Stimulated activated CD4-positive, alpha-beta T cell treated with anti-CD3 and anti-CD28 coated beads, Interleukin-4, amount 100 ng/mL, for 48 hours (primary cell): ENCODE measurements at regions not wholly inside any gene's neighbourhood (a gene's known extent, or its start where the extent isn't known, plus 50 kb on each side); places are given as distances from the start of the nearest gene placed in this dataset.

Experiments
- DNase-seq, 2 donors: peaks; one replicate each; pipeline ENCODE4 v3.0.0-alpha.2; 2020; ENCODE audit warnings: low read depth in 2 of 2

DNA sequence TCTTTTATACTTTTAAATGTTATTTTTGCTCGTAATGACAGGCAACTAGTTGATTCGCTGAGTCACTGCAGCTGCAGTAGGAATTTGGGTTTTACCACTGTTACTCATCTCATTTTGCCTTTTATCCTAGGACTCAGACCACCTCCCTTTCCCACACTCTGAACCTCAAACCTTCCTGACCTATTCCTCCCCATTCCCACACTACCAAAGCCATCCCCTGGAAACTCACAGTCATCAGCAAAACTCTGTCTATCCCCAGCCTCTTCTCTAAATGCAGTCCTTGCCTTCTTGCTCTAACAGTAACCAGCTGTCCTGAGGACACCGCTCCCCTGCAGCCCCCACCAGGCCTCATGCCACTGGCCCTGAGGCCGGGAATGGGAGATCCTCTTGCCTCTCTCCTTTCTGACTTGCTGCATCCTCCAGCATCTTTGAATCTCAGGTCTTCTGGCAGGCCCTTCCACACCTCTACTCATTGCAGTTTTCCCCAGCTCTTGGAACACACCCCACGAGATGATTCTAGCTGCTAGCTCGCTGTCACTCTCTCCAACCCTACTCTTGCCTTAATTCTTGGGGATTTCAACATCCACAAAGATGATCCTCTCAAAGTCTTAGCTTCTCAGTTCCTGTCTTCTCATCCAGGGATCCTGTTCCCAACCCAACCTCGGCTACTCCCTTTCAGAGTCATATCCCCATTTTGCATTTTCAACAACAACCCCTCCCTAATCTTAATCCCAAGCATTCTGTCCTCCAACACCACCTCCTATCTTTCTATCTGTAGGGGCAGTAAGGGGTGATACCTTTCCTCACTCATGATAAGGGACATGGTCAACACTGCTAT lies 55.9 kb upstream of the C3orf80 start:
- DNase-seq: no peak

DNA sequence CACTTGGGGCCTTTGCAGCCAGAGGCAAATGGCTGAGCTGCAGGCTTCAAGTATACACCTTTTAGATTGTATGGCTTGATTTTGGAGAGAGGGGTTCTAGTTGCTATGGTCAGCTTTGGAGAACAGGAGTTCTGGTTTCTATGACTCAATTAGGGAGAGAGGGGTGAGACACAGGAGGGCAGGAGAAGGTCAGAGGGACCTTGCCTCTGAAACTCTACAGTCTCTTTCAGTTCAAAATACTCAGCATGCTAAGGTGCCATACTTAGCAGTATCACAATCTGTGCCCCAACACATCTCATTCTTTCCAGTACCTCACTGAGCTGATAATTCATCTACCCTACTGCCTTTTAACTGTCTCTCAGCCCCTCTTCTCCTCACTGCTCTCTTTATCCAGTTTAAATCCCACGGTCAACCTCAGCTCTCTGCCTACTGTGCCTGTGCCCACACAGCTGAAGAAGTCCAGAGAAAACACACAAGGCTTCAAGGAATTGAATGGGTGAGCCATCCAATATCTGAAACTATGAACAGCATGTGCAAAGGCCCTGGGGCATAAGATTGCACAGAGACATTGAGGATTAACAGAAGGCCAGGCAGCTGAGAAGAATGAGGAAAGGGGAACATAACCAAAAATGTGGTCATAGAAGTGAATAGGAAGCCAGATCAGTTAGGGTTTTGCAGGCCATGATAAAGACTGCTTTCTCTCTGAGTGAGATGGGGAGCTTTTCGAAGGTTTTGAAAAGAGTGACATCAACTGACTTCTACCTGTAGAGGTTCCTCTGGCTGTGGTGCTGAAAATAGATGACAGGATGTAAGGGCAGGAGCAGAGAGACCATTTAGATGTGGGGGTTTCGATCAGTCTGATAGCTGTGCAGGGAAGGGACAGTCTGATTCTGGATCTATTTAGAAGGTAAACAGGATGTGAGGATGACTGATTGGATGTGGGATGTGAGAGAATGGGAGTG lies 54.5 kb upstream of the C3orf80 start:
- DNase-seq: no peak

DNA sequence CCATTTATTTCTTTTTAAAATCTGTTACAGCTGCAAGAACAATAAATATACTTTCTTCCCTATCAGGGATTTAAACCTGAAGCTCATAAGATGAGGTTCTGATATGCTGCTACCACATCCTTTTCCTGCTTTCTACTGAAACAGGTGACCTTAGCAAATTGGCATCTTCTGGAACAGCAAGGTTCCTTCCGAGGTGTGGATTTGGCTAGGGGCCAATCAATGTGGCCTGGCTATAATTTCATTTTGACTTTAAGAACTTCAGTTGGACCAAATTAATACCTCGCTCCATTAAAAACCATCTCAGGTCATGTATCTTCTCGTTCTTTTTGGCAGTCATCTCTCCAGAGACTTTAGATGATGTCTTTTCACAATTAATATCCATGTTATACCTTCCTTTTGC lies 53.4 kb upstream of the C3orf80 start:
- no peak for DNase-seq

DNA sequence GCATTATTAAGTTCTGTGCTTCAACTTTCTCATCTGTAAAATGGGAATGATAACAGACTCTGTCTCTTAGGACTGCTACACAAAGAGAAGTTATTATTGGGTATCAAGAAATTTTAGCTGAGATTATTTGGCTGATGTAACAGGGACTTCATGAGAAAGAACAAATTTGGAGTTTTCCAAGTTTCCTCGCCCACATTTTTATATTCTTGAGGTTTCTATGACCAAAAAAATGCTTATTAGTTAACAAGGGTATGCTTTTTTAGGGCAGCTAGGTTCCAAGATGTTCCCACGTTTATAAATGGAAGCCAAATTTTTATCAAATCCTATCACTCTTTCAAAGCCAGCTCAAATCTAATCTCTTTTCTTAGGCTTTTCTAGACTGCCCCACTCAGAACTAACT lies 50.6 kb upstream of the C3orf80 start:
- DNase-seq: no peak
